ENCODE measurements at regions not wholly inside any gene's neighbourhood (a gene's known extent, or its start where the extent isn't known, plus 50 kb on each side); places are given as distances from the start of the nearest gene placed in this dataset.

DNA sequence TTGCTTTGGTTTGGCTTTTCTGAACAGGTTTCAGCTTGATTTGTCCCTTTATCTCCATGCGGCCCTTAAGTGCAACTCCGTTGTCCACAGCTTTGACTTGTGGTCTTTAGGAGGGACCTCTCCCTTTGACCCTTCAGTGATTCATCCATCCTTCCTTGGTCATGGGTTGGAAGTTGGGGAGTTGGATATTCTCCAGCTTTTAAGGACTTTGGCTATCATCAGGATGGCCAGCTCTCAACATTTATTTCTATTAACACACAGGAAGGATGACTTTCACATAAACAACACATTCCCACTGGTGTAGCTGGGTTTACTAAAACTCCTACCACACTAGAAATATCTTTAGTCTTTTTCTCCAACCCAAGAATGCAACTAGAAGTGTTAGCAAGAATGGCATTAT, 50.9 kb upstream of the E2F7 start:
- H3K9ac ChIP-seq (ENCODE audit: low read length) = no peak overlapping the region
- DNase-seq (ENCODE audit: low read depth) = no peak
- H3K27me3 ChIP-seq (replicated peaks; ENCODE audit: control insufficient read depth, insufficient read depth, low read length) = no peaks in the 10 kb centered on the region
- peaks cover 23% of the 10 kb centered on the region for H3K4me1 ChIP-seq (ENCODE audit: control insufficient read depth, insufficient read depth, low read length)
- no peaks in the 10 kb centered on the region for H3K36me3 ChIP-seq (ENCODE audit: control insufficient read depth, insufficient read depth, low read length, severe bottlenecking)
- H3K4me3 ChIP-seq (ENCODE audit: low read length) = no peak overlapping the region
- no peaks in the 10 kb centered on the region for H3K9me3 ChIP-seq (ENCODE audit: control insufficient read depth, low read length)

GRCh38 chr12:77115471-77115870, 50.1 kb upstream of the E2F7 start:
- Histone ChIP-seq H3K4me3 (ENCODE audit: low read length) (no peak overlapping the region), H3K4me1 (ENCODE audit: control insufficient read depth, insufficient read depth, low read length) (peaks cover 15% of the 10 kb centered on the region), H3K9ac (ENCODE audit: low read length) (no peak overlapping the region), H3K27me3 (replicated peaks; ENCODE audit: control insufficient read depth, insufficient read depth, low read length) (no peaks in the 10 kb centered on the region), H3K9me3 (ENCODE audit: control insufficient read depth, low read length) (peaks cover 6% of the 10 kb centered on the region), H3K36me3 (ENCODE audit: control insufficient read depth, insufficient read depth, low read length, severe bottlenecking) (no peaks in the 10 kb centered on the region)
- DNase-seq (ENCODE audit: low read depth) = no peak
